DMS153 (cell line): ENCODE measurements at regions not wholly inside any gene's neighbourhood (a gene's known extent, or its start where the extent isn't known, plus 50 kb on each side); places are given as distances from the start of the nearest gene placed in this dataset.

ENCODE experiments used
- DNase-seq: peaks from one replicate; lab custom pipeline; 2025; lab: John Stamatoyannopoulos, UW

DNA sequence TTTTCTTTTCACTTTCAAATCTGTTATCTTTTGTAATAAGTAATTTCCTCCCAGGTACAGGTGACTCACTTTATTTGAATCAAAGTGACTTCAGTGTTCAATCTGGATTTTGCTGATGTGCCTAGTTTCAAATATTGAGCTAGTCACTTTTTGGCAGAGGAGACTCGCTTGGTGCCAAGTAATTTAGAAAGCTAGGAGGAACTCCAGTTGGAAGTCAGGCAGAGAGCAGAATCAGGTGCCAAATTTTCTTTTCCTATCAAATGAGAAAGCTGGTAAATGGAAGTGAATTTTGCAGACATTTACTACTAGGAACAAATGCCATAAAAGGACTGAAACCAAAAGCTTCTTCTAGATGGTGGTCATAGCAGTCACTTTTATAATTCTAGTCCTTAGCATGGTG, 656.0 kb upstream of the KIF2B start:
- DNase-seq = no peak

DNA sequence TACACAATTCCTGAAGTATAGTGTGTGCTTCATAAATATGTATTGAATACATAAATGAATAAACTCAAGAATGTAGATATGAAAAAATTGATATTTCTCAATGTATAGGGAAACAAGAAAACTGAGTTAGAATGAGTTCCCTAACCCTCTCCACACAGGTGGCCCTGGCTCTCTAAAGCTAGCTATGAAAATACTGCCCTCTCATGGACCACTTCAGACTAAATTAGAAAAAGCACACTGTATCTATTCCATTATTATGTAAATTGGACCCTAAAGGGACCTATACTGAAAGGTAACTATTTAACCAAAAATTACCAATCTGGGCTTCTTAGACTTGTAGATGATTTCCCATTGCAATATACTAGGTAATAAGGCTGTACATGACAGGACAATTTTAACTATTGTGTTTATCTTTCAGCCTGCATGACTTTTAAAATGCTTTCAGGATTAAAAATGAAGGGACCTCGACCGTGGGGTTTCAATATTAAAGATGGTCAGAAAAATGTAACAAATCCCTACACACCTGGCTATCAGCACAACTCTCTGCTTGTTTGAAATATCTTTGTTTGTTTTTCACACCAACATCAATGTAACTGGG, 672.5 kb upstream of the KIF2B start:
- peak; percentile 28 for DNase-seq

DNA sequence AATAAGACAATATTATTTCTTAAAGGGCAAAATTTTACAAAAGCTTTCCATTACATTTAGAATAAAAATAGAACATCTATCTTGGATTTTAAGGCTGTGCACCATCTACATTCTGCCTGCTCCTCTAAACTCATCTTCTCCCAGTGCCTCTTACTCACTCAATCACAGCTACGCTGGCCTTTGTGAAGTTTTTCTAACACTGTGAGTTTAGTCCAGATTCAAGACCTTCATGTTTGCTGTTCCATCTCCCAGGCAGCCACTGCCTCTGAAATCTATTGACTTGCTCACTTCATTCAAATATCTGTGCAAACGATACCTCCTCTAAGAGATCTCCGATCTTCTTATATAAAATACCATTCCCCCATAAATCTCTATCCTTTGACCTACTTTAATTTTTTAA, 673.4 kb upstream of the KIF2B start:
- no peak for DNase-seq

DNA sequence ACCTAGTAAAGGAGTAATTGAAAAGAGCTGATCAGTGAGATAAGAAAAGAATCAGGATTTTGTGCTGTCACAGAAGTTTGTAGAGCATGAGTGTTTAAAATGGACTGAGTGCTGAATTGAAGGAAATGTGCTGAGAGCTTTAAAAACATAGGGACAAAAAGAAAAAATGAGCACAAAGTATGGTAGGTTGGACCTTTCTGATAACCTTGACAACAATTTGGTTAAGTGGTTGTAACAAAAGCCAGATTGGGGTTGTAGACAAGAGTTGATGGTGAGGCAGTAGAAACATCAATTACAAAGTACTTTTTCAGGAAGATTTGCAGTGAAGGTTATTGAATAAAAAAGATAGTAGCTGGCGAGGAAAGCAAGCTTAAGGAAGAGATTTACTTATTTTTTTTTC, 674.7 kb upstream of the KIF2B start:
- DNase-seq = no peak

DNA sequence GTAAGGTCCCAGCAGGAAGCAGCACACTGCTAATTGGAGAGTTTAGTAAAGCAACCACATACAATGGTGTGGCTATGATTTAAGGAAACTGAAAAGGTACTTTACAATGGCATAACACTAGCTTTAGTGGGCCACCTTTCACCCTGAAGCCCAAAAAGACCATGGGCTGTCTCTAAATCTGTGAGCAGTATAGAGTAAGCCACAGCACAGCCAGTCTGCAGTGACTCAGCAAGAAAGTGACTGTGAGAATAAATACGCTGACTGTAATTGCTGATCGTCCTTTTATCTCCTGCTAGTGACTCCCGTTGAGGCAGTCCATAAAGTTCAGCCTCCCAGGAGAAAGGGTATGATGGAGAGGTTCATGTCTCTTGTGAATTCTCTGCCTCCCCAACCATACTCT, 679.8 kb upstream of the KIF2B start:
- DNase-seq = peak; percentile 7

DNA sequence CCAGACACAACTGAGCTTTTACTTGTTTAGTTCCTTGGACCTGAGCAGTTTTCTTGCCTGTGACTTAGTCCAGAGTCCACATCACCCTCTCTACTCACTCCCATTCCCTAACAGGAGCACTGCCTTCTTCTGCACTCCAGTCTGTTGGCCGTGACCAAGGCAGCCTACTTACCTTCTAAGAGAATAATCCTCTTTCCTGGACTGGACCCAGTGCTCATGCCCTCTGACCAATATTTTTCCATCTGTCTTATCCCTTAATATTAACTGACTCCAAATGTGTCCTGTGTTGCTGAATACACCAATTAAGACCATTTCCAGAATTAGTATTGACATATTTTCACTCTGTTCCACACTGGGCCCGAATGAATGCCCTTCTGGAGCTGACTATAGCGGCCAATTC, 681.0 kb upstream of the KIF2B start:
- no peak for DNase-seq

DNA sequence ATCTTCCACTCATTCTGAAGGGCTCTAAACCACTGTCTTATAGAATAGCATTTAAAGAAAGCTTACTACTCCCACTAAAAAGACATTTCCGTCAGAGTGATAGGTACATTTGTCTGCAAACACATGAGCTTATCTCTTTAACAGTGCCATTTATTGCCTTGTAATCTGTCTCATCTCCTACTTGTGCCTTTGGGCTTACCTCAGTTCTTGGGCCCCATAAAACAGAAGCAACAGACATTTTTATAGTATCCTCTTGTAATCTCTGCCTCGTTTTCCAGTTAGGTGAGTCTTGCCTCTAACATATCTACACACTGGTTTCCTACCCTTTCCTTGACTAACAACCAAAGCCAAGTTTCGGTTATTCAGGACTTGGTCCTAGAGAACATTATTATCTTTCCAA, 681.4 kb upstream of the KIF2B start:
- DNase-seq = no peak

DNA sequence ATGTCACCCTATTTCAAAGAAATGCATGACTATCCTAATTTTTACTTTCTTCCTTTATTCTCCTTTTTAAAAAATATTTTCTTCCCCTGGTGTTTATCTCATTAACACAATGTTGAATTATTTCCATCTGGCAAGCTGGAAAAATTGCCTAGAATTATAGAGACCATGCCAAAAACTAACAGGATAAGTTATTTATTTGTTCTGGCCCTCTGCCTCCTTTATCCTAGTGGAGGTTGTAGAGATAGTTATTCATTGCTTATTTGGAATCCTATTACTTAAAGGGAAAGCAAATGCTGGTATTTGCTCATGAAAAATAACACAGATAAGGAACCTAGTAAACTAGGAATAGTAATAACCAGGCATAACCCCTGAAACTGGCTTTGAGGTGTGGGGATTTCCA, 684.9 kb upstream of the KIF2B start:
- DNase-seq = no peak

DNA sequence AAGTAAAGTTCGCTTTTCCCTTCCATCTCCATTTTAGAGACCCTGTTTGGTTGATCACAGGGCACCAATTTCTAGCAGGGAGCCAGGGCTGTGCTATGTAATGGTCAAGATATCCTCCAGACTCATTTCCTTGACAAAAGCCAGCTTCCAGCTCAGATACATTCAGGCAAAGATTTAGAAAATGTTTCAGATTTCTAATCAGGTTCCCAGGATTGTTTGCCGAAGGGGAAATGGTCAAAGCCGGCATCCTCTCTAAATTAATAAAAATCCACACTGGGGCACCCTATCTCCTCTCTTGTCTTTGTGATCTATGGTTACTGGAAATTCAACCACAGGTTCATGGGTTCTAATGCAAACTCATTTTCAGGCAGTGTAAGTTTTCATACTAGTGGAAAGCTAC, 686.8 kb upstream of the KIF2B start:
- no peak for DNase-seq

DNA sequence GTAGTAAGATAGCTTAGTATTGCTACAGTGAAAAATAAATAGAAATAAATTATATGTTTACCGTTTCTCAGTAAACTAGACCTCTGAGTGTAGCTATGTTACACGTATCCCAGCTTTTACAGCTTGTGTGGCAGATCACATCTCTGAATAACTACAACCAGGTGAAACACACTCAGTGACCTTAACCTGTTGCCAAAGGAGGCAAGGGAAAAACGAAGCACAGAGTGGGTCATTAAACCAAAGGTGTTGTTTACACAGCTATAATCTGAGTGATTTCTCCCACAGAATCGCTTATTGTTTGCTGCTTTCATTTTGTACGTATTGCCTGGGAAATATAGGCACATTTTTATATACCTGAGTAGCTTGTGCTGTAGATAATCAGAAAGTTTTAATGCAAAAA, 688.2 kb upstream of the KIF2B start:
- DNase-seq = peak; percentile 15

DNA sequence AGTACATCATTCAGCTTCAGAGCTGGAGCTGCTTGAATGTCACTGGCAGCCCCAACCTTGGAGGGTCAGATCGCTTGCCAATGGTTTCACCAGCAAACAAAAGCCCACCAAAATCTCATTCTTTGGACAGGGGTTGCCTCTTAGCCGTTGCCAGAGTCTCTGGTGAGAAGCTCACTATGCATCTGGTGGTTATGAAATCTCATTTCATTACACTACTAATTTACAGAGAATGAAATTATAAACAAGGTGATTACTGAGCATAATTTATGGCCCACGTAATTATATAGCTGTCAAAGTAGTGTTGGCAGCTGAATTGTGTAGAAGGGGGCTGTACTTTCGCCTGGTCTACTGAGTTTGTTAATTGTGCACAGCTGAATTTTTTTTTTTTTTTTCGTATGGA, 688.9 kb upstream of the KIF2B start:
- DNase-seq = no peak

DNA sequence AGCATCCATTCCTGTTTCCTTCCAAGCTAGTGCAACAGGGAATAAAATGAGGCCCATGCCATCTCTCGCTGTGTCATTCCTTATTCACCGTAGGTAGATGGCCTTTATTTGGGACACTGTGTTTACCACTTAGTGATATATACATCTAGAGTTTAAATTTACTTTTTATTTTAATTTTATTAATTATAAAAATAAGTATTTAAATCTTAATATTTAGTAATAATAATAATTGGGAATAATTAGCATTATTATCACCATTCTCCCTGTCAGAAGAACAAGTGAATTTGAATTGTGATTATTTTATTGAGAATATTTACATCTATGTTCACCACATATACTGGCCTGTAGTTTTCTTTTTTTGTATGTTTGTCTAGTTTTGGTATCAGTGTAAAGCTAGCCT, 692.9 kb upstream of the KIF2B start:
- no peak for DNase-seq

DNA sequence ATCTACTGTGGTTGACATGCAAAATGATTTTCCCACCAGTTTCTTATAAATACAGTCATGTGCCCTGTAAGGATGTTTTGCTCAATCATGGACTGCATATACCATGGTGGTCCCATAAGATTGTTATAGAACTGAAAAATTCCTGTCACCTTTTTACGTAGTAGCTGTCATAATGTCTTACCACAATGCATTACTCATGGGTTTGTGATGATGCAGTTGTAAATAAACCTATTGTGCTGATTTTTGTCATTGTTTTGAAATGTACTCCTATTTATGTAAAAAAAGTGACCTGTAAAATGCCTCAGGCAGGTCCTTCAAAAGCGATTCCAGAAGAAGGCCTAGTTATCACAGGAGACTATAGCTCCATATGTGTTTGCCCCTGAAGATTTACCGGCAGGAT, 695.4 kb upstream of the KIF2B start:
- no peak for DNase-seq

DNA sequence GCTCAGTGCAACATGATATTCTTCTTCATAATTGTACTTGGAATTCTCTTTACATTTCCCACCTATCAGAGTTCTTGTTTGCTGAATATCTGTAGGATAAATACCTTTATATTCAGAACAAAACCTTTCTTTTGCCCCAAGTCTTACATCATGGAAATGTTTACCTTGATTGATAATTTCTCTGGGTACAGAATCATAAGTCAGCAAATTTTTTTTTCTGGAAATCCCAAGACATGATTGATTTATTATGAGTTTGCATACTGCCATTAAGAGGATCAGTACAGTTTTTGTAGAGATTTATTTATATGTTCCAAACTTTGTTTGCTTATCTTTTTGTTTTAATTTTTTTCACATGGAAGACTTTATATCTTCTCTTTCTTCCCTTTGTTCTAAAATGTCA, 699.8 kb upstream of the KIF2B start:
- DNase-seq = no peak

DNA sequence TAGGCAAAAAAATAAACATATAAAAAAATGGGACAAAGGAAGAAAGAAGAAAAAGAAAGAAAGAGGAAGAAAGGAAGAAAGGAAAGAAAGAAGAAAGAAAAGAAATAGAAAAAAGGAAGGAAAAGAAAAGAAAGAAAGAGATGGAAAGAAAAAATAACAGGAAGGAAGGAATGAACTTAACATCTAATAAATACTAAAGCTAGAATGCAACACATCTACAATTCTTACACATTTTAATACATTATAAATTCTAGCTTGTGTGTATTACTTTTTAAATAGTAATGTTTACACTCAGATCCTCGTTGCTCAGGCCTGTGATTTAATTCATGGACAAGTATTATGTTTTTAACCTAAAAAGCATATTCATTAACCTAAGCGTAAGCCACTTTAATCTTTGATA, 703.0 kb upstream of the KIF2B start:
- DNase-seq = no peak

DNA sequence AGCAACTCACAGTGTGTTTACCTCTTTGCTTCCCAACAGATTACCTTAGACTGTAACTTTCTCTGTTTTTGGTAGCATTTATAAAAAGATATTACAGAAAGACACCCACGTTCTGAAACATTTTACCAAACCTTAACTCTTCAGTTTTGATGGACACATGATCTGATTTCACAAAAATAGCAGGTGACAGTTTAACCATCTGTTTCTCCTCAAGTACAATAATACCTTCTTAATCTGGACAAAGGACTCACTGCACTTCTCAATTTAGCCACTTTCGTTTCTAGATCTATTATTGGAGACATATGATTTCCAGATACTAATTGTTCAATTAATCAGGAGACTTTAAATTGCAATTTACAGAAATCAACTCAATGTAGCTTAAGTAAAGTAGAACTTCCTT, 703.8 kb upstream of the KIF2B start:
- no peak for DNase-seq

DNA sequence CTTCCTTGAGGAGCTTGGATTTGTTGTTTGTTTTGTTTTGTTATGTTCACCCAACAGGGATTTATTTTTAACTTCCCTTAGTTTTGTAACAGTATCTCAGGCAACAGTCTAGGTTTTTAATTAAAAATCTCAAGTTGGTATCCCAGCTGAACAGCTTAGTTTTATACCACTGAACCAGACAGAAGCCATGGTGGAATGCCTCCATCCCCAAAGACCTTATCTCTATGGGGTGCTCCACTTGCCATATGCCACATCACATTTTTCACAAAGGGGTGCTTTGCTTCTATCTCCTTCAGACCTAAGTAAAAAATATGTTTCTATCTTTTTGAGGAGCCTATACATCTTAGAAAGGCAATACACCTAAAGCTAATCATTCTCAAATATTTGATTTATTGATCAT, 715.8 kb upstream of the KIF2B start:
- DNase-seq = no peak

DNA sequence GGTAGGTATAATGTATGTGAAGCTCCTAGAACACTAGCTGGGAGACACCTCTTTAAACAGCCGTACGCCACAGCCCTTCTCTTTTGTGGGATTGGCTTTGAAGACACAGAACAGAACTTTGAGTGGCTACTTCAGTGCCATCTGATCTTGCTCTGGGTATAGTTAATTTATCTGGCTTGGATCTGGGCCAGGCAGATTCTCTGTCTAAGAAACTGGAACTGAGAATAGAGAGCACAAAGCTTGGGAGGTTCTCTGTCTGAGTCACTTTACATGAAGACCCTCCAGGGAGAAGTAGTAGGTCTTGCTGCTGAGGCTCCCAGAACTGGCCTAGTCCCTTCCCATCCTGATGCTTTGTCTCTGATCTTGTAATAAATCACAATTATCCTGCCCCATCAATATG, 721.0 kb upstream of the KIF2B start:
- no peak for DNase-seq

DNA sequence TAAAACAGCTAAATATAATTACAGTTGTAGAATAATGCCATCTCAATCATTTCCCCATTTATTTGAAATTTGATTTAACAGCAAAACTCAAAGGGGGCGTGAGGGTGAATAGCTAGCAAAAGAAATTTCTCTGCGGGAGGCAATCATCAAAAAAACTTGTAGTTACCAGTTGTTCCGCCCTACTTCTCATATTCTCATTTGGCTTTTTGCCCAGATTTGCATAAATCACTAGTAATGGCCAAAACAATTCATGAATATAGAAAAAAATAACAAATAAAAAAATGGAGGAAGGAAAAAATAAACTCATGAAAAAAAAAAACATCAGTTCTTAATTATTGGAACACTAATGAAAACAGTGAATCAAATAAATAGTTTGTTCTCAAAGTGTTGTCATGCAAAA, 722.6 kb upstream of the KIF2B start:
- DNase-seq = no peak

DNA sequence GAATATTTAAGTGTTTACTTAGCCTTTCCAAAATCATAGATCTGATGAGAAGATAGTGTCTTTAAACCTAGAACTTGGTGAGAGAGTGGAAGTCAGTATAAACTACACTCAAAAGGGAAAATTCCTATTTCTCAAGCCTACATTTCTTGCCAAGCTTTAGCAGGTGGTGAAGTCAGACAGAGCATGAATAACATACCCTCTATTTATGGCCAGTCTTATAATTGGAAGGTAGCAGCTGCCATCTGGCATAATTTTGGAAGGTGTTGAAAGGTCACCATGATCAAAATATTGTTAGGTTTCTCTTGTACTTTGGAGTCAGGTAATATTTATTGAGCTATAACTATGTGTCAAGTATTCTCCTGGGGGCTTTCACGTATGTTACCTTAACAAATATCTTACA, 729.3 kb upstream of the KIF2B start:
- DNase-seq = no peak

DNA sequence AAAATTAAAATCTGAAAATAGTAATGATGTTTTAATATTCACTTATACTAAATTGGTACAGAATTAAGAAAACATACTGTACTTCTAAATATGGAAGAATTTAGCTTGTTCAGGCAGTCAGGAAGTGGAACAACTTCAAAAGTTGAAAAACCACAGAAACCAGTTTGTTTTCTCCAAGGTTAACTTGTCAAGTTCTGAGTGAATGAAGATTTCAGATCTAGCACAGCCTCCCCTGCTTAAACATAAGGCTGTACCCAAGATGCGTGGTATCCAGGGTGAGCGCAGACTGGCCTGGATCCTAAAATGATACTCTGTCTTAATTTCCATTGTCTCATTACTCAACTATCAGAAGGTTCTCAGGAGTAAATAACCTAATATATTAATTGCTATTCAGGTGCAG, 730.7 kb upstream of the KIF2B start:
- DNase-seq = no peak

DNA sequence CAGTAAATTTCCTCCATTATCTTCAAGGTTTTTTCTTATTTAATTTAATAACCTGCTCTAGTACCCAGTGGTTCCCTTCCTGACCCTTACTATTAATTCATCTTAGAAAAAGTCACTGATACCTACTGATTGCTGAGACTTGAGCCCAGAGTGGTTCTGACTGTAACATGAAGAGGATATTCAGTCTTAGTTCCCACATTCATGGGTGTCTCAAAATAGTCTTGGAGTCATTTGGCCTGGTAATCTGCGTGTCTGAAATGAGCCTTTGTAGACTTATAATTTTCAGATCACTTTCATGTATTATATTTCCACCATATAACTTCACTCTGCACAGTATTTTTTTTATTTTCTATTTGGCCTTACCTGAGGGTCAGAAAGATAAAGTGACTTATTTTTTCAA, 732.0 kb upstream of the KIF2B start:
- DNase-seq = no peak

DNA sequence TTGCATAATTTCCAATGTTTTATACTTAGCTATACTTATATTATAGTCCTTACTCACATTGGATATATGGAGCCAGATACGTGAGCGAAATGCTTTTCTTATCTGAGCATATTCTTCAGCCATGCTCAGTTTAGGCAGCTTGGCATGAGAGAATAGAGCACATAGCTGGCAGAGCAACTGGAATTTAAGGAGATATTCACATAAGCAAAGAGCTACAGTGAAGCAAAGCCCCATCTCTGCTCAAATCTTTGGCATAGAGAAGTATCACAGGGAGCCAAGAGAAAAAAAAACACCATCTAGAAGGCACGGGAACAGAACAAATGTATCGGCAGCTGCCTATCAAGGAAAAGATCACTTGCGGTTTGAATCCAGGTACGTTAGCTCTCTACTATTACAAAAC, 734.2 kb upstream of the KIF2B start:
- no peak for DNase-seq

DNA sequence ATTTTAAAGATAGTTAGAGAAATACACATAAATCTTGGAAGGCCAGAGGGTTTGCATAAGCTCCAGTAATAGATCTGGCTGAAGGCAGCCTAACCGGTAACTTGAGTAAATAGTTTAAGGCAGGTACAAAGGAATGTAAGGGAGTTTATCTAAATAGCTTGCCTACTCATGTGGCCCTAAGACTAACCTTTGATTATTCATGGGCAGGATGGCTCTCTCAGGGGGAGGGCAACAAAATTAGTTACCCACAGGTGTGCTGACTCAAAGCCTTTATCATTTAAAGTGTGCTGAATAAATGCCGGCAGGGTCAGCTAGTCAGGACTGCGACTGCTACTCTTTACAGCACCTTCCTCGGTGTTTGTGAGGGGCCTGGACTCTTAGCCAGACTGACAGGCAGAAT, 761.3 kb upstream of the KIF2B start:
- DNase-seq = no peak

DNA sequence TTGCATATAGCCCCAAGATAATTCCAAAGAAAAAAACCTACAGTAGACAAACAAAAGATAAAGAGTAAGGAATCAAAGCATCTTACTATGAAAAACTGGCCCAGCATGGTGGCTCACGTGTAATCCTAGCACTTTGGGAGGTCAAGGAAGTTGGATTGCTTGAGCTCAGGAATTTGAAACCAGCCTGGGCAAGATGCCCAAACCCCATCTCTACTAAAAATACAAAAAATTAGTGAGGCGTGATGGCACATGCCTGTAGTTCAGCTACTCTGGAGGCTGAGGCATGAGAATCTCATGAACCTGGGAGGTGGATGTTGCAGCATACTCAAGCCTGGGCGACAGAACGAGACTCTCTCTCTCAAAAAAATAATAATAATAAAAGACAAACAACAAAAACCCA, 764.7 kb upstream of the KIF2B start:
- DNase-seq = no peak
